Pons (tissue), 1 donor: ENCODE measurements at regions not wholly inside any gene's neighbourhood (a gene's known extent, or its start where the extent isn't known, plus 50 kb on each side); places are given as distances from the start of the nearest gene placed in this dataset.
A peak's percentile ranks its signal among the peaks of the same experiment; 100 is the strongest.
"Not testable (repeated sequence)": the region's sequence is repeated elsewhere in the genome, so short reads cannot be mapped to it uniquely, and the experiment has no call there.

Experiments used
- DNase-seq: peaks from one replicate; pipeline ENCODE4 v3.0.0-alpha.2; 2016; ENCODE audit warnings: low spot score

- no peak for DNase-seq
These were observed 169.6 kb upstream of the PODXL start for GRCh38 chr7:131726031-131726430.

GRCh38 chr7:131724776-131725345 lies 168.4 kb upstream of the PODXL start:
- no peak for DNase-seq

- DNase-seq, result no peak
These were observed 167.5 kb upstream of the PODXL start for GRCh38 chr7:131723926-131724325.

- no peak for DNase-seq
These were observed 165.9 kb upstream of the PODXL start for GRCh38 chr7:131722371-131722770.

- DNase-seq, result no peak
These were observed 165.2 kb upstream of the PODXL start for GRCh38 chr7:131721660-131722059.

GRCh38 chr7:131720703-131721102 lies 164.3 kb upstream of the PODXL start:
- no peak for DNase-seq

- DNase-seq, result no peak
These were observed 160.8 kb upstream of the PODXL start for GRCh38 chr7:131717181-131717580.

- DNase-seq, result no peak
These were observed 142.9 kb upstream of the PODXL start for GRCh38 chr7:131699323-131699722.

GRCh38 chr7:131692131-131692960 lies 135.9 kb upstream of the PODXL start:
- DNase-seq, result peak; percentile 15

- DNase-seq, result no peak
These were observed 135.2 kb upstream of the PODXL start for GRCh38 chr7:131691454-131692130.

- no peak for DNase-seq
These were observed 134.0 kb upstream of the PODXL start for GRCh38 chr7:131690441-131690840.

GRCh38 chr7:131689662-131690234 lies 133.3 kb upstream of the PODXL start:
- no peak for DNase-seq

GRCh38 chr7:131688738-131689661 lies 132.6 kb upstream of the PODXL start:
- DNase-seq, result peak; percentile 46

GRCh38 chr7:131687296-131687695 lies 130.9 kb upstream of the PODXL start:
- DNase-seq, result no peak

GRCh38 chr7:131686833-131687232 lies 130.4 kb upstream of the PODXL start:
- DNase-seq, result no peak

- DNase-seq, result no peak
These were observed 127.2 kb upstream of the PODXL start for GRCh38 chr7:131683536-131684125.

- DNase-seq, result no peak
These were observed 125.5 kb upstream of the PODXL start for GRCh38 chr7:131681961-131682360.

- DNase-seq, result not testable (repeated sequence)
These were observed 122.6 kb upstream of the PODXL start for GRCh38 chr7:131679071-131679470.

GRCh38 chr7:131676850-131677249 lies 120.4 kb upstream of the PODXL start:
- not testable (repeated sequence) for DNase-seq

- no peak for DNase-seq
These were observed 117.7 kb upstream of the PODXL start for GRCh38 chr7:131674131-131674530.

- DNase-seq, result no peak
These were observed 117.1 kb upstream of the PODXL start for GRCh38 chr7:131673576-131673975.
